Activated T-cell treated with anti-CD3 and anti-CD28 coated beads, Interleukin-2, amount 50 U/mL, for 4 hours (primary cell): ENCODE measurements at regions not wholly inside any gene's neighbourhood (a gene's known extent, or its start where the extent isn't known, plus 50 kb on each side); places are given as distances from the start of the nearest gene placed in this dataset.

Experiments
- ATAC-seq, 2 donors: fragments of 200-7000 bp; cut with Tn5 transposase; one replicate each; pipeline ENCODE4 v1.10.0; 2021
- DNase-seq: peaks from one replicate; pipeline ENCODE4 v3.0.0-alpha.2; 2020
- H3K27me3 Mint-ChIP-seq: one replicate; pipeline ENCODE4 v1.8.0; 2021; ENCODE audit warnings: low read depth, mixed read lengths
- H3K36me3 Mint-ChIP-seq: one replicate; pipeline ENCODE4 v1.8.0; 2022; ENCODE audit warnings: mixed read lengths; ENCODE audit not compliant: insufficient read depth
- H3K4me1 Mint-ChIP-seq: one replicate; pipeline ENCODE4 v1.8.0; 2021; ENCODE audit warnings: low read depth, mixed read lengths
- H3K4me3 Mint-ChIP-seq: one replicate; pipeline ENCODE4 v1.8.0; 2021; ENCODE audit warnings: mild to moderate bottlenecking, moderate library complexity, mixed read lengths
- H3K9me3 Mint-ChIP-seq: one replicate; pipeline ENCODE4 v1.8.0; 2021; ENCODE audit warnings: mixed read lengths

GRCh38 chr2:150417278-150417677 lies 70.2 kb downstream of the RND3 start:
- no peak overlapping the region for H3K4me3 Mint-ChIP-seq
- ATAC-seq (no peak), DNase-seq (no peak)
- peaks cover 4% of the 10 kb centered on the region for H3K9me3 Mint-ChIP-seq
- H3K36me3 Mint-ChIP-seq, result no peaks in the 10 kb centered on the region
- H3K4me1 Mint-ChIP-seq, result no peaks in the 10 kb centered on the region
- no peaks in the 10 kb centered on the region for H3K27me3 Mint-ChIP-seq

DNA sequence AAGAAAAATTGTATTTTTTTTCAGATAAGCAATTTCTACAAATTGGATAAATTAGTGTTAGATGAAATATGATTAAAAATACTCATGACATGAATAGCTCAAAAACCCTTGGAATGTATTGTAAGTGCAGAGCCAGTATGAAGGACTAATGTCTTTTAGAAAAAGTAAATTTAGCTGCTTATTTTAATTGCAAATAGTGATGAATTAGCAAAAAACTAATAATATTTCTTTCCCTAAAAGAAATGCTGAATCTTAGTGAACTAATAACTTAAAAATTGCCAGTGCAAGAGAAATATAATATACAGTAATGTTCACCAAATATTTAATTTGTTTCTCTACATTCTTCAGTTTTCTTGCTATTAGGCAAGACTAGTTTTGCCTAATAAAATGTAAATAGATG lies 72.4 kb downstream of the RND3 start:
- no peak overlapping the region for H3K4me3 Mint-ChIP-seq
- no peaks in the 10 kb centered on the region for H3K36me3 Mint-ChIP-seq
- H3K4me1 Mint-ChIP-seq, result no peaks in the 10 kb centered on the region
- H3K9me3 Mint-ChIP-seq, result peaks cover 3% of the 10 kb centered on the region
- H3K27me3 Mint-ChIP-seq, result no peaks in the 10 kb centered on the region
- no peak for DNase-seq
- no peak for ATAC-seq

DNA sequence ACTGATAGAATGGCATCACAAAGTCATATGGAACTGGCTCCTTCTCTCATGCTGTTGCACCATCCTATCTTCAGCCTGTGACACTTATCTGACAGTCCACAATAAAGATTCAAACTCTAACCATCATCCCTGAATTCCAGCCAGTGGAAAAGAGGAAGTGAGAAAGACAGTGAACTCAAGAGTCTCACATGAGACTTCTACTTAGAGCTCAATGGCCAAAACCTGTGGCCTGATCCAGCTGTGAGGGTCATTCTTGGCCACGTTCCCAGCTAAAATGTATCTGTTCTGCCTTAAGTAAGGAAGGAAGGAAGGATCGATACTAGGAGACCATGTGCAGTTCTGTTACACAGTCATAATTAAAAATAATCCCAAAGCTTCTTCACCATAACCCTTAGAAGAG lies 73.6 kb downstream of the RND3 start:
- Mint-ChIP-seq H3K36me3 (no peaks in the 10 kb centered on the region), H3K4me3 (no peak overlapping the region), H3K27me3 (no peaks in the 10 kb centered on the region), H3K4me1 (no peaks in the 10 kb centered on the region), H3K9me3 (peaks cover 3% of the 10 kb centered on the region)
- ATAC-seq, result no peak
- DNase-seq, result no peak

- no peaks in the 10 kb centered on the region for H3K4me1 Mint-ChIP-seq
- ATAC-seq (no peak), DNase-seq (no peak)
- H3K4me3 Mint-ChIP-seq, result no peak overlapping the region
- no peaks in the 10 kb centered on the region for H3K36me3 Mint-ChIP-seq
- H3K27me3 Mint-ChIP-seq, result no peaks in the 10 kb centered on the region
- H3K9me3 Mint-ChIP-seq, result peaks cover 3% of the 10 kb centered on the region
Observed at GRCh38 chr2:150413366-150413765, 74.1 kb downstream of the RND3 start.

DNA sequence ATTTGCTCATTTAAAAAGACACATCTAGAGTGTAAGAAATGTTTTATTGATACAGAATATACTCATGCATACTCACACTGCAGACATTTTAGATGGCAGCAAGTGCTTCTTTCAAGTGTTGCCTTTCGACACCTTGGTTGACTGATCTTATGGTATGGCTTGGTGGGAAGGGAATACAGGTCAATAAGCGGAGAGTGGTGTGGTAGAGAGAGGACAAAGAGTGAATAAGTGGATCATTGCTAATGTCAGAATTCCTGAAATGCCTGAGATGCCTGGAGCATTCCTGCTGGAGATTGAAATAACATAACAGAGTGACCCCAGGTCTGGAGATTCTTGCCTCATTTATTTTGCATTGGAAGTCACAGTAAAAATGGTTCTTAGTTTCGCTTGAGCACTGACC lies 76.7 kb downstream of the RND3 start:
- no peaks in the 10 kb centered on the region for H3K4me1 Mint-ChIP-seq
- no peaks in the 10 kb centered on the region for H3K27me3 Mint-ChIP-seq
- DNase-seq (no peak), ATAC-seq (no peak)
- H3K4me3 Mint-ChIP-seq, result no peak overlapping the region
- H3K9me3 Mint-ChIP-seq, result peaks cover 3% of the 10 kb centered on the region
- H3K36me3 Mint-ChIP-seq, result no peaks in the 10 kb centered on the region

DNA sequence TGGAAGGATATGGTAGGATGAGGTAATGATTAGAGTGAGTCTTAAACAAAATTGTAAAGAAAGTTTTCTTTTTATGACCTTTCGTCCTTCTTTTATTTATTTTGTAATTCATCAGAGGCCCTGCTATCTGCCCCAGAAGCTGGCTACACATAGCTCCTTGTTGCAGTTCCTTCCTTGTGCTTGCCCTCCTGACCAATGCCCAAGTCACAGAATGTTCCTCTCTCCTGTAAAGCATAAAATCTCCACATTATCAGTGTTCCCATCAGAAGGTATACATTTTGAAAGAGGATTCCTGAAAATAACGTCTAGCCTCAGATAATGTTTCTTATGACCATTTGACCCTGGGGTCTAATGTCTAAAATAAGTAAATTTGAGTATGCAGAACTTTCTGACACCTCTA lies 78.3 kb downstream of the RND3 start:
- Mint-ChIP-seq H3K4me1 (no peaks in the 10 kb centered on the region), H3K9me3 (peaks cover 3% of the 10 kb centered on the region), H3K27me3 (no peaks in the 10 kb centered on the region), H3K36me3 (no peaks in the 10 kb centered on the region), H3K4me3 (no peak overlapping the region)
- no peak for ATAC-seq
- no peak for DNase-seq

GRCh38 chr2:150404147-150404546 lies 83.3 kb downstream of the RND3 start:
- ATAC-seq (no peak), DNase-seq (no peak)
- H3K9me3 Mint-ChIP-seq, result no peaks in the 10 kb centered on the region
- no peaks in the 10 kb centered on the region for H3K27me3 Mint-ChIP-seq
- H3K36me3 Mint-ChIP-seq, result no peaks in the 10 kb centered on the region
- no peaks in the 10 kb centered on the region for H3K4me1 Mint-ChIP-seq
- no peak overlapping the region for H3K4me3 Mint-ChIP-seq

DNA sequence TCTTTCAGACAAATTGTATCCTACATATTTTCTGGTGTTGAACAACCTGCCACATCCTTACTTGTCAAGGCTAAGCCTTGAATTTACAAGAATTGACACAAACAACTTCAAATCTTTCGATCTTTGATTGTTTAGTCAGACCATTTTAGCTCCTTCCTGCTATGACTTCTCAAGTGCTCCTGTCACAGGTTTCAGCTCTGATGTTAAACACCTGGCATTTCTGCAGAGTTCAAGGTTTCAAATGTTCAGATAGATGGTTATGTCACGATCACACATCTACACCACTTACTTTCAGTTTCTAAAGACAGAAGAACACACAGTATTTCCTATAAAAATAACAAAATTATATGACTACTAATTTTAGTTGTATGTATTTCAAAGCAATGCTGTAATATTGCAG lies 84.0 kb downstream of the RND3 start:
- Mint-ChIP-seq H3K4me1 (no peaks in the 10 kb centered on the region), H3K4me3 (no peak overlapping the region), H3K27me3 (no peaks in the 10 kb centered on the region), H3K9me3 (peaks cover 3% of the 10 kb centered on the region), H3K36me3 (no peaks in the 10 kb centered on the region)
- ATAC-seq (no peak), DNase-seq (no peak)

GRCh38 chr2:150402953-150403352 lies 84.5 kb downstream of the RND3 start:
- DNase-seq (no peak), ATAC-seq (no peak)
- Mint-ChIP-seq H3K36me3 (no peaks in the 10 kb centered on the region), H3K27me3 (no peaks in the 10 kb centered on the region), H3K4me1 (no peaks in the 10 kb centered on the region), H3K9me3 (peaks cover 3% of the 10 kb centered on the region), H3K4me3 (no peak overlapping the region)

GRCh38 chr2:150400849-150401248 lies 86.6 kb downstream of the RND3 start:
- no peaks in the 10 kb centered on the region for H3K27me3 Mint-ChIP-seq
- H3K4me3 Mint-ChIP-seq, result no peak overlapping the region
- DNase-seq (no peak), ATAC-seq (no peak)
- H3K36me3 Mint-ChIP-seq, result no peaks in the 10 kb centered on the region
- H3K9me3 Mint-ChIP-seq, result peaks cover 3% of the 10 kb centered on the region
- no peaks in the 10 kb centered on the region for H3K4me1 Mint-ChIP-seq

DNA sequence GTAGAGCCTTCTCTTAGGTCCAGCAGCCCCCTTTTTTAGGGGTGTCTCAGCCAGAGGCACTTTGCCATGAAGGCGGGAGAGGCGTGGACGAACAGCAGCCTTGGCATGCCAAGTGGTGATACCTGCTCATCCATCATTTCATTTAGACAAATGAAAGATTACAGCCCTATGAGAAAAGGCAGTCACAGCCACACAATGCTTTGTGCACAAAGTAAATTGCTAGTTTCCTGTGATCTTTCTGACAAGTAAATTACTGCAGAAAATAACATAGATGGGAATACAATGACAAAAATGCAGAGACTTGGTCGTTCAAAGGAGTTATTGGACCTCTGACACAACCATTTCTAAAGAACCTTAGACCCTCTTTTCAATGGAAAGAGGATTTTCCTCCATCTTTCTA lies 94.9 kb downstream of the RND3 start:
- Mint-ChIP-seq H3K9me3 (no peaks in the 10 kb centered on the region), H3K36me3 (no peaks in the 10 kb centered on the region), H3K4me1 (no peaks in the 10 kb centered on the region), H3K27me3 (peaks cover 2% of the 10 kb centered on the region), H3K4me3 (no peak overlapping the region)
- no peak for DNase-seq
- no peak for ATAC-seq

GRCh38 chr2:150391779-150392178 lies 95.7 kb downstream of the RND3 start:
- H3K4me1 Mint-ChIP-seq, result no peaks in the 10 kb centered on the region
- no peaks in the 10 kb centered on the region for H3K36me3 Mint-ChIP-seq
- DNase-seq, result no peak
- H3K9me3 Mint-ChIP-seq, result no peaks in the 10 kb centered on the region
- no peak overlapping the region for H3K4me3 Mint-ChIP-seq
- H3K27me3 Mint-ChIP-seq, result peaks cover 2% of the 10 kb centered on the region
- no peak for ATAC-seq

DNA sequence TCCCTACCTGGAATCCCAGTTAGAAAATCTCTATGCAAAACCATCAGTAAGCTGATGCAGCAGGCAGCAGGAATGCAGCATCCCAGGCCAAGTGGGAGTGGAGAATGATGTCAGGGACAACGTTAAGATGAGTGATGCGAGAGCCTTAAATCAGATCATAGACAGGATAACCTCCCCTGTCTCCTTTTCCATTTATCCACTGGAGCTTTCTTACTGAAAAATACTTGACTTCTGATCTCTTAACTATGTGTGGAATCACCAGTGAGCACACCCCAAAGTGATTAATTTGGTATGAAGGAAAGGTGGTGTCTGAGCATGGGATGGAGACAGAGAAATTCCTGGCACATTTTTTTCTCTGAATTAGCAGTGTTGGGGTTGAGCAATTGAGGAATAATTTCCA lies 98.0 kb downstream of the RND3 start:
- H3K4me3 Mint-ChIP-seq, result no peak overlapping the region
- peaks cover 2% of the 10 kb centered on the region for H3K27me3 Mint-ChIP-seq
- ATAC-seq (no peak), DNase-seq (no peak)
- no peaks in the 10 kb centered on the region for H3K36me3 Mint-ChIP-seq
- H3K4me1 Mint-ChIP-seq, result no peaks in the 10 kb centered on the region
- peaks cover 9% of the 10 kb centered on the region for H3K9me3 Mint-ChIP-seq

GRCh38 chr2:150388289-150388625 lies 99.2 kb downstream of the RND3 start:
- ATAC-seq (no peak), DNase-seq (no peak)
- Mint-ChIP-seq H3K4me3 (no peak overlapping the region), H3K4me1 (no peaks in the 10 kb centered on the region), H3K9me3 (peaks cover 9% of the 10 kb centered on the region), H3K27me3 (peaks cover 2% of the 10 kb centered on the region), H3K36me3 (no peaks in the 10 kb centered on the region)

GRCh38 chr2:150387586-150388288 lies 99.7 kb downstream of the RND3 start:
- Mint-ChIP-seq H3K27me3 (peaks cover 2% of the 10 kb centered on the region), H3K4me1 (no peaks in the 10 kb centered on the region), H3K4me3 (no peak overlapping the region), H3K36me3 (no peaks in the 10 kb centered on the region), H3K9me3 (peaks cover 9% of the 10 kb centered on the region)
- DNase-seq (no peak), ATAC-seq (no peak)

GRCh38 chr2:150385211-150385610 lies 102.3 kb downstream of the RND3 start:
- Mint-ChIP-seq H3K27me3 (peaks cover 2% of the 10 kb centered on the region), H3K4me1 (no peaks in the 10 kb centered on the region), H3K4me3 (no peak overlapping the region), H3K36me3 (no peaks in the 10 kb centered on the region), H3K9me3 (peaks cover 9% of the 10 kb centered on the region)
- DNase-seq (no peak), ATAC-seq (no peak)
